Colonic mucosa (tissue), 4 donors: ENCODE measurements at regions not wholly inside any gene's neighbourhood (a gene's known extent, or its start where the extent isn't known, plus 50 kb on each side); places are given as distances from the start of the nearest gene placed in this dataset.

ENCODE experiments used
- DNase-seq: peaks from one replicate; pipeline ENCODE4 v3.0.0-alpha.2; 2020
- H3K27ac ChIP-seq: fragments of 200-600 bp; one replicate; pipeline ENCODE4 v1.8.0; 2021
- H3K27me3 ChIP-seq: fragments of 200-600 bp; one replicate; pipeline ENCODE4 v1.8.0; 2021
- H3K36me3 ChIP-seq: fragments of 200-600 bp; one replicate; pipeline ENCODE4 v1.8.0; 2021
- H3K4me1 ChIP-seq: fragments of 200-600 bp; one replicate; pipeline ENCODE4 v1.8.0; 2021; ENCODE audit warnings: mild to moderate bottlenecking
- H3K4me3 ChIP-seq: fragments of 200-600 bp; one replicate; pipeline ENCODE4 v1.8.0; 2021
- H3K9ac ChIP-seq, 2 donors: one replicate each; pipeline ENCODE4 v1.7.0; 2013; ENCODE audit warnings: control low read depth in 2 of 2, low read depth in 2 of 2, low read length in 2 of 2
- H3K9me3 ChIP-seq: fragments of 200-600 bp; one replicate; pipeline ENCODE4 v1.8.0; 2021
- intact Hi-C: fragments of 100-400 bp; cut with DNase I; formaldehyde crosslinking; loops from one replicate; pipeline ENCODE4 v1.14.1; 2022
- TF ChIP-seq, protein P1 (sequence below): fragments of 200-600 bp; IDR thresholded peaks from one replicate; pipeline ENCODE4 v1.8.0; 2022; ENCODE audit warnings: antibody characterized with exemption, mild to moderate bottlenecking
- donor health status: healthy.
- donor health status: DM: no; HTN: no; CAD: no.
- donor health status: DM: no; HTN: no; CAD: no.

GRCh38 chr22:48302657-48303368 lies 1524.9 kb downstream of the BRD1 start:
- Histone ChIP-seq H3K4me1 (no peaks in the 10 kb centered on the region), H3K9me3 (no peaks in the 10 kb centered on the region), H3K4me3 (no peak overlapping the region), H3K27me3 (no peaks in the 10 kb centered on the region), H3K36me3 (no peaks in the 10 kb centered on the region), H3K27ac (no peak overlapping the region), H3K9ac (no peak overlapping the region)
- no peak for DNase-seq
- TF ChIP-seq, protein P1, sequence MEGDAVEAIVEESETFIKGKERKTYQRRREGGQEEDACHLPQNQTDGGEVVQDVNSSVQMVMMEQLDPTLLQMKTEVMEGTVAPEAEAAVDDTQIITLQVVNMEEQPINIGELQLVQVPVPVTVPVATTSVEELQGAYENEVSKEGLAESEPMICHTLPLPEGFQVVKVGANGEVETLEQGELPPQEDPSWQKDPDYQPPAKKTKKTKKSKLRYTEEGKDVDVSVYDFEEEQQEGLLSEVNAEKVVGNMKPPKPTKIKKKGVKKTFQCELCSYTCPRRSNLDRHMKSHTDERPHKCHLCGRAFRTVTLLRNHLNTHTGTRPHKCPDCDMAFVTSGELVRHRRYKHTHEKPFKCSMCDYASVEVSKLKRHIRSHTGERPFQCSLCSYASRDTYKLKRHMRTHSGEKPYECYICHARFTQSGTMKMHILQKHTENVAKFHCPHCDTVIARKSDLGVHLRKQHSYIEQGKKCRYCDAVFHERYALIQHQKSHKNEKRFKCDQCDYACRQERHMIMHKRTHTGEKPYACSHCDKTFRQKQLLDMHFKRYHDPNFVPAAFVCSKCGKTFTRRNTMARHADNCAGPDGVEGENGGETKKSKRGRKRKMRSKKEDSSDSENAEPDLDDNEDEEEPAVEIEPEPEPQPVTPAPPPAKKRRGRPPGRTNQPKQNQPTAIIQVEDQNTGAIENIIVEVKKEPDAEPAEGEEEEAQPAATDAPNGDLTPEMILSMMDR: no peak
- intact Hi-C loops: no loop called here

GRCh38 chr22:48301908-48302307 lies 1525.8 kb downstream of the BRD1 start:
- no peak for DNase-seq
- intact Hi-C loops: no loop called here
- Histone ChIP-seq H3K36me3 (no peaks in the 10 kb centered on the region), H3K9me3 (no peaks in the 10 kb centered on the region), H3K4me1 (no peaks in the 10 kb centered on the region), H3K27ac (no peak overlapping the region), H3K27me3 (no peaks in the 10 kb centered on the region), H3K4me3 (no peak overlapping the region), H3K9ac (no peak overlapping the region)
- TF ChIP-seq, protein P1: no peak

DNA sequence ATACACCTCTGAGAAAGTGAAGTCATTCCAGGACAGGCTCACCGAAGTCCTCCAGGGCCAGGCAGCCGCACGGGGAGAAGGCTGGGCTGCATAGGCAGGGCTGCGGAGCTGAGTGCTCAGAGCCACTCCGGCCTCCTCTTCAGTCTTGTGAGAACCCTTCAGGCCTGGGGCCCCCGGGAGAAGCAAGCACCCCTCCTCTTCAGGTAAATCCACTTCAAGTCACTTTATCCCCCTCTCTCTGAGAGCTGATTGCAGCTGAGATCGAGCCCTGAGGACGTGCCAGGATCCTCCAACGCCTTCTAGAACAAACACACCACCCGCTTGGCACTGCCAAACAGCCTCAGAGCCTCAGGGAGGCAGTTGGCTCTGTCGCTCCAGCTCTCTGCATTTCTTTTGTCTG lies 1526.3 kb downstream of the BRD1 start:
- Histone ChIP-seq H3K4me3 (no peak overlapping the region), H3K4me1 (no peaks in the 10 kb centered on the region), H3K27me3 (no peaks in the 10 kb centered on the region), H3K36me3 (no peaks in the 10 kb centered on the region), H3K9ac (no peak overlapping the region), H3K27ac (no peak overlapping the region), H3K9me3 (no peaks in the 10 kb centered on the region)
- DNase-seq: no peak
- TF ChIP-seq, protein P1: no peak
- intact Hi-C loops: no loop called here

GRCh38 chr22:48300877-48301276 lies 1526.8 kb downstream of the BRD1 start:
- DNase-seq: no peak
- H3K4me3 ChIP-seq: no peak overlapping the region
- no peaks in the 10 kb centered on the region for H3K9me3 ChIP-seq
- no peak overlapping the region for H3K27ac ChIP-seq
- H3K4me1 ChIP-seq: no peaks in the 10 kb centered on the region
- H3K27me3 ChIP-seq: no peaks in the 10 kb centered on the region
- H3K36me3 ChIP-seq: no peaks in the 10 kb centered on the region
- no peak overlapping the region for H3K9ac ChIP-seq
- intact Hi-C loops: no loop called here
- TF ChIP-seq, protein P1: no peak

- TF ChIP-seq, protein P1: no peak
- DNase-seq: no peak
These were observed 1527.9 kb downstream of the BRD1 start for GRCh38 chr22:48299801-48300200.

More at GRCh38 chr22:48299801-48300200, 1527.9 kb downstream of the BRD1 start:
- Histone ChIP-seq H3K4me1 (no peaks in the 10 kb centered on the region), H3K9me3 (no peaks in the 10 kb centered on the region), H3K27me3 (no peaks in the 10 kb centered on the region), H3K4me3 (no peak overlapping the region), H3K36me3 (no peaks in the 10 kb centered on the region), H3K27ac (no peak overlapping the region), H3K9ac (no peak overlapping the region)
- intact Hi-C loops: no loop called here
